Left colon (tissue), 2 donors: ENCODE measurements at regions not wholly inside any gene's neighbourhood (a gene's known extent, or its start where the extent isn't known, plus 50 kb on each side); places are given as distances from the start of the nearest gene placed in this dataset.

Experiments
- ATAC-seq: fragments of 200-7000 bp; cut with Tn5 transposase; one replicate; pipeline ENCODE4 v1.9.1; 2020; ENCODE audit warnings: mild to moderate bottlenecking, moderate library complexity
- DNase-seq, 2 donors: peaks; one replicate each; pipeline ENCODE4 v3.0.0-alpha.2; 2020
- intact Hi-C, 2 donors: fragments of 100-400 bp; cut with DNase I in 1 of 2; cut with micrococcal nuclease in 1 of 2; formaldehyde crosslinking; loops; one replicate each; pipeline versions ENCODE4 v1.11.2 to v1.14.0; 2022; cut with DNase I, micrococcal nuclease
- donor health status: DM: no; HTN: no; CAD: no.
- donor health status: DM: yes; HTN: yes; CAD: no.

DNA sequence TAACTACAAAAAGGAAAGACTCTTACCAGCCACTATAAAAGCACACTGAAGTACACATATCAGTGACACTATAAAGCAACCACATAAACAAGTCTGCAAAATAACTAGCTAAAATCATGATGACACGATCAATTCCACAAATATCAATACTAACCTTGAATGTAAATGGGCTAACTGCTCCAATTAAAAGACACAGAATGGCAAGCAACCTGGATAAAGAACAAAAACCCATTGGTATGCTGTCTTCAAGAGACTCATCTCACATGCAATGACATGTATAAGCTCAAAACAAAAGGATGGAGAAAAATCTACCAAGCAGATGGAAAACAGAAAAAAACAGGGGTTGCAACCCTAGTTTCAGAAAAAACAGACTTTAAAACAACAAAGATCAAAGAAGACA, 59.7 kb upstream of the LYPLAL1 start:
- DNase-seq = no peak
- intact Hi-C loops = no loop called here
- ATAC-seq = no peak

DNA sequence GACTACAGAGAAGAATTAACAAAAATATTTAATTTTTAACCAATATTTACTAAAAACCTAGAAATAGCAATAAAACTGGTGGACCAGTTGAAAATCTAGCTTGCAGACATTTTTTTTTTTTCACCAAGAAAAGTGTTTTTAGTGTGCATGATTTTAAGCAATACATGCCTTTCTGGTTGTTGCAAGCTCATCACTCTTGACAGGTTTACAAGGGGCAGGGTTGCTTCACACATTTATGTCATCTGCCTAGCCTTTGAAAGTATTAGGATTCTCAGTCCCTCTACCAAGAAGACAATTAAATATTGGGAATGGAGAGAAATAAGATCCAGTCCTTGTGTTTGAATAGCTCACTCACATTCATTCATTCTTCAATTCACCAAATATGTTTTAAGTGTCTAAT, 53.8 kb upstream of the LYPLAL1 start:
- DNase-seq (no peak), ATAC-seq (no peak)
- intact Hi-C loops = no loop called here

DNA sequence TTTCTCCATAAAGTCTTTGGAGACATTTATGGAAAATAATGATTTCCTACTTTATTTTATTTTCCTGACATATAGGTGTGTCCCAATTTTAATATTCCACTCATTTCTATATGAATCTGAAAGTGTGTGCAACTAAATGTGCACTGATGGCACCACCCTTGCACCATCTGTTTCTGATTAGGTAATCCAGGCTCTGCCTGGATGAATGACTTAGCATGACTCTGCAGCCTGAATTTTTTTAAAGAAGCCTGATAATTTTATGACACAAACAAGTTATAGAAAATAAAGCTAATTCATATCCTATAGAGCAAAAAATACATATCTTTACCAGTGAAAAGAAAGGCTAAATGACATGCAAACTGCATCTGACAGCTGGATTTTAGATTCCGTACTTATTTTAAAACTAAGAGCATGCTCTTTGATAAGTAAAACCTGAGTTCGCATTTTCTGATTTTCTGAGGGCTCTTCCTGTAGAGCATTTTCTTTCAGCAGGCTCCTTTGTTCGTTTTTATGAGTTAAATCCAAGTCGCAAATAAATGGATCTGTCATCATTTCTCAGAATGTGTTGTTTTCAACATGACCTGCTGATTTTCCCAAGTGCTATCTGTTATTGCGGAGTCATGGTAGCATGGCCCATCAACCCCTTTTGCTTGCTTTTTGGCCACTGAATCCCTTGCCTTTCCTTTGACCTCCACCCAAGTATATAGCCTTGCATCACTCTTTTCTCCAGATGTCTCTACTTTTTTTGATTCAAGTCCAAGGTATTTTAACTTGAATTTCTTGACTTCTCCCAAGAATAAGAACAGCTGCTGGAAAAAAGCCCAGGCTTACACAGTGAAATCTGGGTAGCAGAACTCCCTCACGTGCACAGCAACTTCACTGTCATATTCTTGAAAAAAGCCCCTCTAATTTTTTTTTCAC, 52.8 kb upstream of the LYPLAL1 start:
- DNase-seq (no peak), ATAC-seq (no peak)
- intact Hi-C loops = no loop called here

DNA sequence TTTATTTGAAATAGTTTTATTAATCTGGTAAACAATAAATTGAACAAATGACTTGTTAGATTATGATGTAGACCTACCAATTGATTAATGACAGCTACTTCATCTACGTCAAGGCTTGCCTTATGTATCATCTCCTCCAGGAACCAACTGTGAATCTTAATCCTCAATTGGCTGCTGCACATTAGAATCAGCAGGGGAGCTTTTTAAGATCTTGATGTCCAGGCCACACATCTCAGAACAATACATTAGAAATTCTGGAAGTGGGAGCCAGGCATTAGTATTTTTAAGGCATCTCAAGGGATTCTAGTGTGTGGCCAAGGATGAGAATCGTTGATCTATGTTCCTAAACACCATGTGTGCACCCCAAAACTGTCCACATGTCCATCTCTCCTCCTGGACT, 52.0 kb upstream of the LYPLAL1 start:
- intact Hi-C loops = no loop called here
- no peak for ATAC-seq
- DNase-seq = no peak

DNA sequence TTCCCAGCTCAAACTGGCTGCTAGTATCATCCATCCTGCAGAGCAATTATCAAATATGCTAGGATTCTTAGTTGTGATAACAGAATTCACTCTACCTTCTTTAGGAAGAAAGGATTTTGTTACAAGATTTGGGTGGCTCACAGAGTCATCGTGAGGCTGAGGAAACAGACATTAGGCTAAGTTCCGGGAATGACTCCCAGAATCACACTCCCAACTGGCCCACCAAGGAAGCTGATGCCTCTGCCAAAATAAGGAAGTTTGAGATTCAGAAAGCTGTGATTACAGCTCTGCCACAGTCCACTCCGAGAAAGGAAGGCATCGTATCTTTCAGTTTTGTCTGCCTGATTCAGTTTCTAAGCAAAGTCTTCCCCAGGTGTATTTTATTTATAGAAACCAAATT, 50.6 kb upstream of the LYPLAL1 start:
- intact Hi-C loops = no loop called here
- no peak for DNase-seq
- no peak for ATAC-seq
